AG04449 (cell line): ENCODE measurements at regions not wholly inside any gene's neighbourhood (a gene's known extent, or its start where the extent isn't known, plus 50 kb on each side); places are given as distances from the start of the nearest gene placed in this dataset.

ENCODE experiments used
- CTCF ChIA-PET: fragments of 350-600 bp; formaldehyde crosslinking; extraction: SDS; loops from one replicate; lab custom pipeline; 2021; ENCODE audit warnings: antibody characterized with exemption; lab: Yijun Ruan, JAX
- POLR2A ChIA-PET: fragments of 400-600, 350-600 bp; formaldehyde crosslinking; extraction: SDS; loops from one replicate; lab custom pipeline; 2020; ENCODE audit warnings: antibody characterized with exemption, inconsistent platforms; lab: Yijun Ruan, JAX
- DNase-seq: peaks from one replicate; pipeline ENCODE4 v3.0.0-alpha.2; 2010; ENCODE audit warnings: low read depth, low spot score
- H3K4me3 ChIP-seq: 2 replicates; pipeline ENCODE4 v1.5.1; 2011; ENCODE audit warnings: low read depth, mild to moderate bottlenecking, control low read depth, low read length
- TF ChIP-seq, protein P1 (sequence below): IDR thresholded peaks from one replicate; pipeline ENCODE4 v1.5.1; 2011; ENCODE audit warnings: mild to moderate bottlenecking, moderate library complexity, low read length, control low read depth, inconsistent platforms; ENCODE audit not compliant: insufficient read depth; ENCODE audit errors: missing control alignments

DNA sequence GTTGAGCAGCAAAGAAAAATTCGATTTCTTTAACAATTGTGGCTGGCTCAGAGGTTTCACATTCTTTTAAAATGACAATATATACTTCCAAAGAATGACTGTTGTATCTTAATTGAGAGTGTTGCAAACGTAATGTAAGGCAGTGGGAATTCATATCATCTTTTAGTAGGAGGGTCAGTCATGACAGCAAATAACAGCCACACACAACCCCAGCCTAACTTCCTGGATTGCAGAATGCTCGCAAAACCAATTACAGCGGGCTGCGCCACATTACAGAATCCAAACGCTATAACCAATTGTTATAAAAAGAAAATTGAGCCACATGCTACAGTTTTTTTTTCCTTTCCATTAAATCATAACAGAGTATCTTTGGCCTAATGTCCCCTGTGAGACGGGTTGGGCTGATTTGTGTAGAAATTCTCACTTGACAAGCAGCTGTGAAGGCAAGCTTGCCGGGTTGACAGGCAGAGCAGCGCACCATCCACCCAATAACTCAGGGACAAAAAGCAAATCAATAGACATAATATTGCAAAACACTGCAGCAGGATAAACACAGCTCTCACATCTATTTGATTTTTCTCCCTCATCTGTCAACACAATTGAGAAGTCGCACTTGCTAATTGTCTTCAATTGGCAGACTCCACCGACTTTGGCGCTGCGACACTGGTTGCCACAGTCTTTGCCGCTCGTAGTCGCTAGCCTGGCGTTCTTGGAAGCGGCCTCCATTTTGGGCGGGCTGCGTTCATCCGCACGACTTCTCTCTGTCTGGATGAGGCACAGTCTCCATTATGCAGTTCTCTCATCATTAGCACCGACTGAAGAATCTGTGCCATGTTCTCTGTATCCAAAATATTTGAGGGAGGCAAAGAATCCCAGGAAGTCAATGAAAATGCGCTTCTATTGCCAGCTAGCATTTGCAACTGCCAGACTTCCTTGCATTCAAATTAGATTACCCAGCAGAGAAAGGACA lies 95.0 kb upstream of the CCDC68 start:
- TF ChIP-seq, protein P1, sequence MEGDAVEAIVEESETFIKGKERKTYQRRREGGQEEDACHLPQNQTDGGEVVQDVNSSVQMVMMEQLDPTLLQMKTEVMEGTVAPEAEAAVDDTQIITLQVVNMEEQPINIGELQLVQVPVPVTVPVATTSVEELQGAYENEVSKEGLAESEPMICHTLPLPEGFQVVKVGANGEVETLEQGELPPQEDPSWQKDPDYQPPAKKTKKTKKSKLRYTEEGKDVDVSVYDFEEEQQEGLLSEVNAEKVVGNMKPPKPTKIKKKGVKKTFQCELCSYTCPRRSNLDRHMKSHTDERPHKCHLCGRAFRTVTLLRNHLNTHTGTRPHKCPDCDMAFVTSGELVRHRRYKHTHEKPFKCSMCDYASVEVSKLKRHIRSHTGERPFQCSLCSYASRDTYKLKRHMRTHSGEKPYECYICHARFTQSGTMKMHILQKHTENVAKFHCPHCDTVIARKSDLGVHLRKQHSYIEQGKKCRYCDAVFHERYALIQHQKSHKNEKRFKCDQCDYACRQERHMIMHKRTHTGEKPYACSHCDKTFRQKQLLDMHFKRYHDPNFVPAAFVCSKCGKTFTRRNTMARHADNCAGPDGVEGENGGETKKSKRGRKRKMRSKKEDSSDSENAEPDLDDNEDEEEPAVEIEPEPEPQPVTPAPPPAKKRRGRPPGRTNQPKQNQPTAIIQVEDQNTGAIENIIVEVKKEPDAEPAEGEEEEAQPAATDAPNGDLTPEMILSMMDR = no peak
- ChIA-PET POLR2A (no interaction called here), CTCF (interaction anchor here (1.1 kb wide), 1 partner anchor 15 kb away, joined by 3 read pairs; no protein-coding TSS in a partner anchor)
- no peak overlapping the region for H3K4me3 ChIP-seq
- DNase-seq = no peak

DNA sequence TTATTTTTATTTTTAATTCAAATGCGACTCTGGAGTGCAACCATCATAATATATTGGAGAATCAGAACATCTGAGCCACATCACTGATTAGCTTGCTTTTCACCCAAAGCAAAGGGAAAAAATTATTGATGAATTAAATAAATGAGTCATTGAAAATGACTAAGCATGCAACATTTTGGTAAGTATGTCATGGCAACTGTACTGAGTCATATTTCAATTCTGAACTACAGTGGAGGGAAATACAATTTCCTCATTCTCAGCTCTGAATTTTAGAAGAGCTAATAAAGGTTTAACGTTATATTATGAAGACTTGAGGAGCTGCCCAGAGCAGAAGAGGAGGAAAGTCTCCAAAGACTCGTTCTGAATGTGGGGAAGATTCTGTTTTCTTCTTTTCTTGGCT lies 89.6 kb upstream of the CCDC68 start:
- DNase-seq = no peak
- CTCF ChIA-PET = interaction anchor here (0.6 kb wide), 1 partner anchor 66 kb away, joined by 5 read pairs; no protein-coding TSS in a partner anchor
- POLR2A ChIA-PET = no interaction called here
- TF ChIP-seq, protein P1 = no peak
- no peak overlapping the region for H3K4me3 ChIP-seq

DNA sequence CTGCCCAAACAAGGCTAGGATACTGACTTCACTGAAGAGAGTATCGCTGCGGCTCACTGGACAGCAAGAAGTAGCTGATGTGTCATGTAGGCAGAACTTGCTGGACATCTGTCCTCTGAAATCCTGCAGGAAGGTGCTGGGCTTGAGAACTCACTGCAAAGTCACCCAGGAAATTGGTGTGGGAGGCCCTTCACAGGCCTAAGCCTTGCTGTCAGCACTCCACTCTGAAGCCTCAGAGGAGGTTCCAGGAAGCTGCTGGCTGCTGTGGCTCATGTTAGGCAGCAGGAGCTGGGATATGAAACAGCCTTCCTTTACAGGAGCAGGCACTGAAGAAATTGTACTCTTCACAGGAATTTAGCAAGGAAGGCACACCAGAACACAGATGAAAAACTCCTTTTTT lies 88.3 kb upstream of the CCDC68 start:
- no peak for DNase-seq
- POLR2A ChIA-PET = no interaction called here
- TF ChIP-seq, protein P1 = no peak
- H3K4me3 ChIP-seq = no peak overlapping the region
- CTCF ChIA-PET = no interaction called here

DNA sequence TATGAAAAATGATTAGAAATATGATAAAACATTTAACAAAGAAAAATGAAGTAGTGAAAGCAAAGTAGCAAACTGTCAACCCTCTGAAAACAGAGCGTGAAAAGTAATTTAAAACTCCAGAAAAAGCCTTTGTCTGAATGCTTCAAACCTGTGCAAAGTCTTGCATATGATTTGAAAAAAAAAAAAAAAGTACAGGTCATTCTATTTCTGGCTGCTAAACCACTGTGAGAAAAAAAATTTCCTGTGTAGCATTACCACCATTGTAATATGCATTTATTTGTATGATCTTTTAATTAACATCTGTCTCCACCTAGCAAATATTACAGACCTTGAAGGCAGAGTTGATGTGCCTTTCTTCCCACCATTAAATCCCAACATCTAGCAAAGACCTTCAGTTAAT lies 82.1 kb upstream of the CCDC68 start:
- H3K4me3 ChIP-seq = no peak overlapping the region
- no peak for DNase-seq
- ChIA-PET POLR2A (no interaction called here), CTCF (no interaction called here)
- TF ChIP-seq, protein P1 = no peak

DNA sequence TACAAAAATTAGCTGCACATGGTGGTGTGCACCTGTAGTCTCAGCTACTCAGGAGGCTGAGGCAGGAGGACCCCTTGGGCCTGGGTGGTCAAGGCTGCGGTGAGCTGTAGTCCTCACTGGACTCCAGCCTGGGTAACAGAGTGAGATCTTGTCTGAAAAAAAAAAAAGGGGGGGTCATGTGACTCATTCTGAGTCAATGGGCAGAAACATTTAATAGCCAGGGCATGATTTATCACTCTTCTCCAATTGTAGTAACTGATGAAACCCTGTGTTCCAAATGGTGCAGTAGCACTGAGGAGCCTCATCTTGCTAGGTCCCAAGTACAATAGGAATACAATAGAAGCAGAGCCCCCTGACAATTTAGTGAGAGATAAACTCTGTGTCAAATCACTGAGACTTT lies 78.9 kb upstream of the CCDC68 start:
- POLR2A ChIA-PET = no interaction called here
- CTCF ChIA-PET = no interaction called here

DNA sequence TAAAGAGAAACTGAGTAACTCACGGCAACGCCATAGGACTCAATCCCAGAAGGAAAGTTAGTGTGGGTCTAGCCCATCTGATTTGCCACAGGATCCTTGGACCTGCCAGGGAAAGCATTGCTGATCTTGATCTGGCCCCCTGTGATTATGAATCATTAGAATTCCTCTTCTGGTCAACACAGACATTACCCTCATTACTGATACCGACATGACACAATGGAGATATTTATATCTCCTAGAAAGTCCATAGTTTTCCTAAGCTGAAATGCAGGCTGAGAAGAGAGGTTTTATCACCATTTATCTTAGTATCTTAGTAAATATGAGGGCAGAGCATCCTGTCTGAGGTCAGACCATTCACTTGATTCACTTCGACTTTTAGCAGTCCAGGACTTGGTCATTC lies 75.5 kb upstream of the CCDC68 start:
- DNase-seq = no peak
- CTCF ChIA-PET = interaction anchor here (0.6 kb wide), 1 partner anchor 24 kb away, joined by 3 read pairs; no protein-coding TSS in a partner anchor
- POLR2A ChIA-PET = no interaction called here
- TF ChIP-seq, protein P1 = no peak
- no peak overlapping the region for H3K4me3 ChIP-seq

More for the DNA sequence above, 78.9 kb upstream of the CCDC68 start:
- TF ChIP-seq, protein P1 = no peak
- no peak overlapping the region for H3K4me3 ChIP-seq
- DNase-seq = no peak
